PFSK-1 (cell line): ENCODE measurements at regions not wholly inside any gene's neighbourhood (a gene's known extent, or its start where the extent isn't known, plus 50 kb on each side); places are given as distances from the start of the nearest gene placed in this dataset.

Experiments used
- FOXP2 ChIP-seq: optimal IDR thresholded peaks from 2 replicates; pipeline ENCODE3; 2011; ENCODE audit warnings: borderline replicate concordance, control low read depth, inconsistent platforms; ENCODE audit not compliant: insufficient read depth; ENCODE audit errors: extremely low read length, extremely low read depth
- POLR2AphosphoS5 ChIP-seq: IDR thresholded peaks from 2 replicates; pipeline ENCODE4 v1.6.1; 2012; ENCODE audit warnings: low read depth, mild to moderate bottlenecking, control low read depth, low read length, moderate library complexity
- SIN3A ChIP-seq: IDR thresholded peaks from 2 replicates; pipeline ENCODE4 v1.6.1; 2012; ENCODE audit warnings: mild to moderate bottlenecking, low read length, moderate library complexity, borderline replicate concordance; ENCODE audit not compliant: insufficient read depth
- TAF1 ChIP-seq: IDR thresholded peaks from 2 replicates; pipeline ENCODE4 v1.6.1; 2012; ENCODE audit warnings: low read length, control low read depth, borderline replicate concordance; ENCODE audit not compliant: insufficient read depth
- TF ChIP-seq, protein P1 (sequence below), 2 experiments: IDR thresholded peaks; 2 replicates each; pipeline versions ENCODE4 v1.6.1 to v1.8.0; 2011 to 2012; ENCODE audit warnings: low read depth in 2 of 2, low read length in 2 of 2, control low read depth in 1 of 2, inconsistent platforms in 1 of 2, mild to moderate bottlenecking in 1 of 2, moderate library complexity in 1 of 2; ENCODE audit not compliant: insufficient read depth in 1 of 2

- no peak for TF ChIP-seq SIN3A
- no peak for TF ChIP-seq FOXP2
- TF ChIP-seq, protein P1, sequence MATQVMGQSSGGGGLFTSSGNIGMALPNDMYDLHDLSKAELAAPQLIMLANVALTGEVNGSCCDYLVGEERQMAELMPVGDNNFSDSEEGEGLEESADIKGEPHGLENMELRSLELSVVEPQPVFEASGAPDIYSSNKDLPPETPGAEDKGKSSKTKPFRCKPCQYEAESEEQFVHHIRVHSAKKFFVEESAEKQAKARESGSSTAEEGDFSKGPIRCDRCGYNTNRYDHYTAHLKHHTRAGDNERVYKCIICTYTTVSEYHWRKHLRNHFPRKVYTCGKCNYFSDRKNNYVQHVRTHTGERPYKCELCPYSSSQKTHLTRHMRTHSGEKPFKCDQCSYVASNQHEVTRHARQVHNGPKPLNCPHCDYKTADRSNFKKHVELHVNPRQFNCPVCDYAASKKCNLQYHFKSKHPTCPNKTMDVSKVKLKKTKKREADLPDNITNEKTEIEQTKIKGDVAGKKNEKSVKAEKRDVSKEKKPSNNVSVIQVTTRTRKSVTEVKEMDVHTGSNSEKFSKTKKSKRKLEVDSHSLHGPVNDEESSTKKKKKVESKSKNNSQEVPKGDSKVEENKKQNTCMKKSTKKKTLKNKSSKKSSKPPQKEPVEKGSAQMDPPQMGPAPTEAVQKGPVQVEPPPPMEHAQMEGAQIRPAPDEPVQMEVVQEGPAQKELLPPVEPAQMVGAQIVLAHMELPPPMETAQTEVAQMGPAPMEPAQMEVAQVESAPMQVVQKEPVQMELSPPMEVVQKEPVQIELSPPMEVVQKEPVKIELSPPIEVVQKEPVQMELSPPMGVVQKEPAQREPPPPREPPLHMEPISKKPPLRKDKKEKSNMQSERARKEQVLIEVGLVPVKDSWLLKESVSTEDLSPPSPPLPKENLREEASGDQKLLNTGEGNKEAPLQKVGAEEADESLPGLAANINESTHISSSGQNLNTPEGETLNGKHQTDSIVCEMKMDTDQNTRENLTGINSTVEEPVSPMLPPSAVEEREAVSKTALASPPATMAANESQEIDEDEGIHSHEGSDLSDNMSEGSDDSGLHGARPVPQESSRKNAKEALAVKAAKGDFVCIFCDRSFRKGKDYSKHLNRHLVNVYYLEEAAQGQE (IDR thresholded peaks at IDR 0.05; ENCODE audit: insufficient read depth in 1 of 2, low read depth in 2 of 2, low read length in 2 of 2), result no peak
- TF ChIP-seq TAF1, result no peak
- no peak for TF ChIP-seq POLR2AphosphoS5
Observed at GRCh38 chr15:62599791-62600777, 435.0 kb upstream of the C2CD4B start.

DNA sequence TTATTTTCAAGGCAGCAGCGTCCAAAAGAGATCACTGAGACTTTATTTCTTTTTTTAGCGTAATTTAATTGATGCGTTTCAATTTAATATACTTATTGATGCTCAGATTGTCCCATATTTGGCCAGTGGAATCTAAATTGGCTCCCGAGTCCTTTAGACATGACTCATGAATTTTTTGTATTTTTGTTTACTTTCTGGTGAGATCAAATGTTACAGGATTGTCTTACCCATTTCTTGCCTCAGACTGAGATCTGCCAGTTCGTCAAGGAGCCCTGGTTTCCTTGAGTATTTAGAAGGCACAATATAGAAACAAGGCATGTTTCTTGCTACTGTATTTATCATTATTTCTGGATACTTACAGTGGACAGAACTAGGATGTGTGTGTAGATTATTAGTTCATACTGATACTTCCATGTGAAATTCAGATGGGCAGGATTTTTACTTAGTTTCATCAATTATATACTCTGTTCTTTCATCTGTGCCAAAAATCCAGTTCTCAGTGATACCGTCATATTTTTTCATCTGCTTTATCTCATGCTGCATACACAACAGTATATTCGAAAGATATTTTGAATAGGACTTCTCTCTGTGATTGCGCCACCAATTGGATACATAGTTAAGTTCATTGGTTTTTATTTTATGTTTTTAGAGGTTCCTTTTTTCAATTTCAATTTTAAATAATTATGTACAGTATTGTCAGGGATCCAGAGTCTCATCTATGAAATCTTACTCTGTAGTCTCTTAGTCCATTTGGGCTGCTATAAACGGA, 436.9 kb upstream of the C2CD4B start:
- TF ChIP-seq POLR2AphosphoS5, result no peak
- TF ChIP-seq TAF1, result no peak
- no peak for TF ChIP-seq FOXP2
- TF ChIP-seq SIN3A, result no peak
- TF ChIP-seq, protein P1 (IDR thresholded peaks at IDR 0.05; ENCODE audit: insufficient read depth in 1 of 2, low read depth in 2 of 2, low read length in 2 of 2), result no peak

GRCh38 chr15:62603742-62604141, 438.7 kb upstream of the C2CD4B start:
- TF ChIP-seq POLR2AphosphoS5, result no peak
- TF ChIP-seq, protein P1 (IDR thresholded peaks at IDR 0.05; ENCODE audit: insufficient read depth in 1 of 2, low read depth in 2 of 2, low read length in 2 of 2), result no peak
- no peak for TF ChIP-seq FOXP2
- TF ChIP-seq TAF1, result no peak
- no peak for TF ChIP-seq SIN3A

- TF ChIP-seq TAF1 (no peak), POLR2AphosphoS5 (no peak), SIN3A (no peak), FOXP2 (no peak)
- TF ChIP-seq, protein P1 (IDR thresholded peaks at IDR 0.05; ENCODE audit: insufficient read depth in 1 of 2, low read depth in 2 of 2, low read length in 2 of 2), result no peak
Observed at GRCh38 chr15:62605282-62605681, 437.3 kb upstream of the TPM1 start.
